Hypothalamus (tissue), 51 donors: ENCODE measurements at regions not wholly inside any gene's neighbourhood (a gene's known extent, or its start where the extent isn't known, plus 50 kb on each side); places are given as distances from the start of the nearest gene placed in this dataset.
A peak's percentile ranks its signal among the peaks of the same experiment; 100 is the strongest.

ENCODE experiments used
- DNase-seq, 51 donors: peaks; one replicate each; lab custom pipeline; 2025; lab: John Stamatoyannopoulos, UW

- no peak for DNase-seq
Observed at GRCh38 chr3:82783194-82783593, 1021.7 kb upstream of the GBE1 start.

GRCh38 chr3:82773207-82773606 is 1011.8 kb upstream of the GBE1 start:
- no peak for DNase-seq

- no peak for DNase-seq
Observed at GRCh38 chr3:82764521-82764920, 1003.1 kb upstream of the GBE1 start.

- no peak for DNase-seq
Observed at GRCh38 chr3:82761858-82762257, 1000.4 kb upstream of the GBE1 start.

DNA sequence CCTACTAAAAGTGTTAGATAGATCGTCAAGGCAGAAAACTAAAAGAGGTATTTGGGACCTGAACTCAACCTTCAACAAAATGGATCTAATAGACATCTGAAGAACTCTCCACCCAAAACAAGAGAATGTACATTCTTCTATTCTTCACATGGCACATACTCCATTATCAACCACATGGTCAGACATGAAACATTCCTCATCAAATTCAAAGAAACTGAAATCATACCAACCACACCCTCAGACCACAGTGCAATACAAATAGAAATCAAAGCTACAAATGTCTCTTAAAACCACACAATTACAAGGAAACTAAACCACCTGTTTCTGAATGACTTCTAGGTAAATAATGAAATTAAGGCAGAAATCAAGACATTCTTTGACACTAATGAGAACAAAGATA is 984.1 kb upstream of the GBE1 start:
- no peak for DNase-seq

DNA sequence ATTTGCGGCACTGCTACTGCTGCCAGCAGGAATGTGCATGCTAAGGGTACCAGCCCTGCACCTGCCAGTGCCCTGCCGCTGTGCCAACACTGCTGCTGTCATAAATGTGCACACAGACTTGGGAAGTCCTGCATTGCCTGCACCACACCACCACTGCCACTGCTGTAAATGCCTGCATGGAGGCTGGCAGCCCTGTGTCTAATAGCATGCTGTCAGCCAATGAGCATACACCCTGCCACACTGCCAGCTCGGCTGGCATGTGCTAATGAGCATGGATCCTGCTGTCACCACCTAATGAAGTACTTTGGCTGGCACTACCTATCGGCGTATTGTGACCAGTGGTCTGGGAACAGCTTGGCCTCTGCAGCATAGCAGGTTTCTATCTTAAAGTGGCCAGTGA is 981.8 kb upstream of the GBE1 start:
- DNase-seq, result no peak

DNA sequence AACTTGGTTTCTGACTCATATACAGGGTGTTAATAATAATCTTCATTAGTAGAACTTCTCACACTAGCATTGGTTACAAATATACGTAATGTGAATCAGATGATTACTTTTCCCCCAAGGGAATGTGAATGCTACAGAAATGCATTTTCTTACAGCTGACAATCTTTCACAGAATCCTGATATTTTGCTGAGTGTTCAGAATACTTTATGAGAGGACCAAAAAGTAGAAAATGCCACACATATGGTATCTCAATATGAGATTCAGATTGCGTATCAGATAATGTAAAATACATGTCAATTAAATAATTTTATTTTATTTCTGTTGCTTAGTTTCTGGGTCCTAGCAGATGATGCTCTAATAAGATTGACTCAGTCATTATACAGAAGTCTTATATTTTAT is 979.9 kb upstream of the GBE1 start:
- DNase-seq, result no peak

GRCh38 chr3:82739390-82739789 is 977.9 kb upstream of the GBE1 start:
- no peak for DNase-seq

GRCh38 chr3:82736696-82737277 is 975.3 kb upstream of the GBE1 start:
- peak in 1 of 51 donors; percentile 2 for DNase-seq

DNA sequence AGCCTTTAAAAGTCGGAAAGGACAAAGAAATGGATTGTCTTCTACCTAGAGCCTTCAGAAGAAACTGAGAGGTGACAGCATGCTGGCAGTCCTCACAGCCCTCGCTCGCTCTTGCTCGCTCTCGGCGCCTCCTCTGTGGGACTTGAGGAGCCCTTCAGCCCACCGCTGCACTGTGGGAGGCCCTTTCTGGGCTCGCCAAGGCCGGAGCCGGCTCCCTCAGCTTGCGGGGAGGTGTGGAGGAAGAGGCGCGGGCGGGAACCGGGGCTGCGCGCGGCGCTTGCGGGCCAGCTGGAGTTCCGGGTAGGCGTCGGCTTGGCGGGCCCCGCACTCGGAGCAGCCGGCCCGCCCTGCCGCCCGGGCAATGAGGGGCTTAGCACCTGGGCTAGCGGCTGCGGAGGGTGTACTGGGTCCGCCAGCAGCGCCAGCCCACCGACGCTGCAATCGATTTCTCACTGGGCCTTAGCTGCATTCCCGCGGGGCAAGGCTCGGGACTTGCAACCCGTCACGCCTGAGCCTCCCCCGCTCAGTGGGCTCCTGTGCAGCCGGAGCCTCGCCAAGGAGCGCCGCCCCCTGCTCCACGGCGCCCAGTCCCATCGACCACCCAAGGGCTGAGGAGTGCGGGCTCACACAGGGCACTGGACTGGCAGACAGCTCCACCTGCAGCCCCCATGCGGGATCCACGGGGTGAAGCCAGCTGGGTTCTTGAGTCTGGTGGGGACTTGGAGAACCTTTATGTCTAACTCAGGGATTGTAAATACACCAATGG is 953.8 kb upstream of the GBE1 start:
- DNase-seq, result no peak

DNA sequence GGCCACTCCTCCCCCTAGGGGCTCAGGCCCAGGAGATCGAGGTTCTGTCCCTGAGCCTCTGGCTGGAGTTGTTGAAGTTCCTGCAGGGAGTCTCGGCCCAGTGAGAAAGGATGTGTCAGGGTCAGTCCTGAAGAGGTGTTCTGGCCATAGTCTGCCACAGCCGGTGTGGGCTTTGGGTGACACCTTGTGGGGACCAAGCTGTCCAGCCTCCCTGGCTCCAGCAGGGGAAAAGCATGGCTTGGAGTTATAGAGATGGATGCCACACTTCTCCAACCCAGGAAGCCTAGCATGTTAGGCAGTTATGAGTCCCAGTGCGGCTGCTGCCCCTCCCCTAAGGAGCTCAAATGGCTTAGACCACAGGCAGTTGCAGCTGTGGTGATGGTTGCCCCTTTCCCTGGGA is 945.6 kb upstream of the GBE1 start:
- DNase-seq, result no peak

GRCh38 chr3:82685761-82686160 is 924.3 kb upstream of the GBE1 start:
- no peak for DNase-seq

- DNase-seq, result no peak
Observed at GRCh38 chr3:82676356-82677026, 915.0 kb upstream of the GBE1 start.

GRCh38 chr3:82672966-82673365 is 911.5 kb upstream of the GBE1 start:
- DNase-seq, result no peak

DNA sequence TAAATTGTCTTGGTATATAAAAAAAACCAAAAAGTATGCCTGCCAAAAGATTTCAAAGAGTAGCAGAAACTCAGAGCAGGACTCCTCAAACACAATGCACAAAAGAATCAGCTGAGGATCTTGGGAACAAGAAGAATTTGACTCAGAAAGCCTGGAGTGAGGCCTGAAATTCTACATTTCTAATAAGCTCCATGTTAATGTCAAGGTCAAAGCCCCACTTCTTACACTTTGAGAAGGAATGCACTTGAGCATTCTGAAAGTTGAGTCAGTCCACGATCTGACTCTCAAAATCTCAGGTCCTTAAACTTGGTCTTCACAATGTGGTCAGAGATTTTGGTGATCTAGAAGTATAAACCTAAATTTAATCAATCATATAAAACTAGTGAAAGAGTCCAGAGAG is 910.0 kb upstream of the GBE1 start:
- no peak for DNase-seq

- peak in 1 of 51 donors; percentile 2 for DNase-seq
Observed at GRCh38 chr3:82654708-82655107, 893.3 kb upstream of the GBE1 start.

DNA sequence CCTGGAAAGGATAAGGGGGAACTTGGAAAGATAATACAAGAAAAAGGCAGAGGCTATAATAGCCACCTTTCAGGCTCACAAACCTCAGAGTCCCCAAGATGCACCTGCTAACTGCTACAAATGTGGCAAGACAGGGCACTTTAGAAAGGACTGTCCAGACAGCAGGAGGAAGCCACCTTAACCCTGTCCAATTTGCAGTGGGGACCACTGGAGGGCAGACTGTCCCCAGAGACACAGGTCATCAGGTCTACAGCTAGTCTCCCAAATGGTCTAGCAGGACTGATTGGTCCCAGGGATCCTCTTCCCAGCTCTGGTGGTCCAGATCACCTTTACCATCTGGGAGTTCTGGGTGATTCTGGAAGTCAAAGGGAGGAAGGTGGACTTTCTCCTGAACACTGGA is 882.5 kb upstream of the GBE1 start:
- peak in 1 of 51 donors; percentile 1 for DNase-seq

- no peak for DNase-seq
Observed at GRCh38 chr3:82641701-82642100, 880.3 kb upstream of the GBE1 start.

GRCh38 chr3:82640254-82640653 is 878.8 kb upstream of the GBE1 start:
- no peak for DNase-seq

GRCh38 chr3:82637574-82637973 is 876.1 kb upstream of the GBE1 start:
- no peak for DNase-seq

DNA sequence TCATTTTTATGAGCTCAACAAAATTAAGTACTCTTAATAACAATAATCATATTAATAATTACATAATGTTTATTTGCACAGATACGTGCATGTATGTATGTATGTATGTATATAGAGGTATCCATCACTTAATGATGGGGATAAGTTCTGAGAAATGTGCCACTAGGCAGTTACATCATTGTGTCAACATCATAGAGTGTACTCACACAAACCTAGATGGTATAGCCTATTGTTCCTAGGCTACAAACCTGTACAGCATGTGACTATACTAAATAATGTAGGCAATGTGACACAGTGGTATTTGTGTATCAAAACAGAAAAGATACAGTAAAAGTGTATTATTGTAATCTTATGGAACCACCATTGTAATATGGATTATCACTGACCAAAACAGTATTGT is 874.7 kb upstream of the GBE1 start:
- no peak for DNase-seq

DNA sequence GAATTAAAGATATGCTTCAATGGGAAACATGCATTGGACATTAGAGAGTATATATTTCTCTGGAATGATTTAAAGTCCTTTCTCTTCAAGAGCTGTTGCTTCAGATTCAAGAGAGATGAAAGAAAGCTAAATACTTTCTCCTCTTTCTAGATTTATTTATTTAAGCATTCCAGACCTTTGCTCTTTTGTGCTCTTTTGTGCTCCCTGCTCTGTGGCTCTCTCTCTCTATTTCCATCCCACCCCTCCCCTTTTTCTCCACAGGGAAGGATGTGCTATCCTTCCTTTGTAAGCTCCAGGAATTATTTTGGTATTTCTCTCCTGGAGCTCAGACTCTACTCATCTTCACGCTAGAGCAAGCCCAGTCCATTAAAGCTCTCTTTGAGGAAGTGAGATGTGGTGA is 871.9 kb upstream of the GBE1 start:
- DNase-seq, result no peak
